SK-N-SH (cell line): ENCODE measurements at regions not wholly inside any gene's neighbourhood (a gene's known extent, or its start where the extent isn't known, plus 50 kb on each side); places are given as distances from the start of the nearest gene placed in this dataset.

Experiments
- CTCF ChIP-seq: fragments of 200-600 bp; sonication (generic); IDR thresholded peaks from 2 replicates; pipeline ENCODE4 v1.6.1; 2017; ENCODE audit warnings: antibody characterized with exemption, mild to moderate bottlenecking, moderate library complexity
- MAX ChIP-seq: IDR thresholded peaks from 2 replicates; pipeline ENCODE4 v1.4.0; 2012; ENCODE audit warnings: low read depth
- MXI1 ChIP-seq: IDR thresholded peaks from 2 replicates; pipeline ENCODE4 v1.6.1; 2012; ENCODE audit warnings: mild to moderate bottlenecking, low read depth, low read length, improper control_type of control experiment
- POLR2AphosphoS5 ChIP-seq: IDR thresholded peaks from 2 replicates; pipeline ENCODE4 v1.6.1; 2012; ENCODE audit warnings: low read depth, low read length
- REST ChIP-seq: IDR thresholded peaks from 2 replicates; pipeline ENCODE4 v1.6.1; 2012; ENCODE audit warnings: mild to moderate bottlenecking, low read depth, low read length, moderate library complexity
- SMC3 ChIP-seq: IDR thresholded peaks from 2 replicates; pipeline ENCODE4 v1.6.1; 2012; ENCODE audit warnings: low read depth, low read length, improper control_type of control experiment
- TEAD4 ChIP-seq: IDR thresholded peaks from 2 replicates; pipeline ENCODE4 v1.4.0; 2012; ENCODE audit warnings: mild to moderate bottlenecking, borderline replicate concordance; ENCODE audit not compliant: insufficient read depth
- USF1 ChIP-seq: IDR thresholded peaks from 2 replicates; pipeline ENCODE4 v1.4.0; 2012; ENCODE audit warnings: low read depth, borderline replicate concordance

- no peak for TF ChIP-seq TEAD4
- TF ChIP-seq POLR2AphosphoS5, result no peak
- no peak for TF ChIP-seq REST
- no peak for TF ChIP-seq MAX
- no peak for TF ChIP-seq CTCF
- TF ChIP-seq USF1, result no peak
- no peak for TF ChIP-seq SMC3
- TF ChIP-seq MXI1, result no peak
These were observed 464.7 kb downstream of the EPHA4 start for GRCh38 chr2:221107424-221107823.
